ENCODE measurements at regions not wholly inside any gene's neighbourhood (a gene's known extent, or its start where the extent isn't known, plus 50 kb on each side); places are given as distances from the start of the nearest gene placed in this dataset.

DNA sequence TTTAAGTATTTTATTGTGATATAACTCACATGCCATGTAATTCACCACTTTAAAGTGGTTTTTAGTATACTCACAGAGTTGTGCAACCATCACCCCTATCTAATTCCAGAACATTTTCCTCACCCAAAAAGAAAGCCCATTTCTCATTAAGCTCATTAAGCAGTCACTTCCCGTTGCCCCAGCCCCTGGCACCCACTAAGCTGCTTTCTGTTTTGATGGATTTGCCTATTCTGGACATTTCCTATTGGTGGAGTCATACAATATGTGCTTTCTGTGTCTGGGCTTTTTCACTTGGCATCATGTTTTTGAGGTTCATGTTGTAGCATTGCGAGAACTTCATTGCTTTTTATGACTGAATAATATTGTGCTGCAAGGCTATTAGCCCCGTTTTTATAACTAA is 66.0 kb downstream of the ARL6IP4 start:
- no peak overlapping the region for H3K27ac ChIP-seq
- no peak for TF ChIP-seq CTCF (IDR thresholded peaks at IDR 0.05)
- no peak for DNase-seq (ENCODE audit: low spot score)
- H3K4me3 ChIP-seq, result no peak overlapping the region

DNA sequence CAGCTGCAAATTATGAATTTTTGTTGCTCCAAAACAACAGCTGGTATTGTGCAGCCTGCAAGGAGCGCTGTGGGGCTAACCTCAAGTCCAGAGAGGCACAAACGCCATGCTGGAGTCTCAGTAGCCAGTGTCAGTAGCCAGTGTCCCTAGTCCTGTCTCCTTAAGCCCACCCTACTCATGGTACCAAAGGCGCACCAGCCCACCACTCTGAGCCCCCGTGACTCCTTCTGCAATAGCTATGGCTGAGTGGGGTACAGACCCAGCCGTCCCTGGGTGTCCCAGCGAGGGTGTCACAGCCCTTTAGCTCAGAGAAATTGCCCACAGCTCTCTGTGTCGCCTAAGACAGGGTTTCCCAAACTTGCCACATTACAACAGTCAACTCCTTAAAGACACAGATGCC is 65.2 kb downstream of the ARL6IP4 start:
- no peak overlapping the region for H3K27ac ChIP-seq
- no peak for TF ChIP-seq CTCF (IDR thresholded peaks at IDR 0.05)
- H3K4me3 ChIP-seq, result no peak overlapping the region
- no peak for DNase-seq (ENCODE audit: low spot score)

DNA sequence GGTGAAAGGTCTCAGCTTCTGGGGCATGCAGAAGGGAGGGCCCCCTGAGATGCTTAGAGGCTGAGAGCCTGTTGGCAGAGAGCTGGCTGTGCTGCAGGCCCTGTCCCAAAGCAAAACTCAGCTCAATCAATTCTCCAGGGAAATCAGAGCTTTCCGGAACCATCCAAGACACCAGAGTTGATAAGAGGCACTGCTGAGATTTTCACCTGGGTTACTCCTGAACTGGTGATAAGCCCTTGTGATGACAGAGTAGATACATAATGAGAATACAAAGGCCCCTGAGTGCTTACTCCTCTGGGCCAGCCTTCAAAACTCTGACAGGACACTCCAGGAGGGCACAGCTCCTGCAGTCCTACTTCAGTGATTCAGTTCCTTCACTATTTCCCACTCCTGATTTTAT is 63.9 kb downstream of the ARL6IP4 start:
- Histone ChIP-seq H3K4me3 (no peak overlapping the region), H3K27ac (peak overlapping the region in 1 of 2 donors; percentile 71)
- TF ChIP-seq CTCF (IDR thresholded peaks at IDR 0.05), result no peak
- DNase-seq (ENCODE audit: low spot score), result no peak

DNA sequence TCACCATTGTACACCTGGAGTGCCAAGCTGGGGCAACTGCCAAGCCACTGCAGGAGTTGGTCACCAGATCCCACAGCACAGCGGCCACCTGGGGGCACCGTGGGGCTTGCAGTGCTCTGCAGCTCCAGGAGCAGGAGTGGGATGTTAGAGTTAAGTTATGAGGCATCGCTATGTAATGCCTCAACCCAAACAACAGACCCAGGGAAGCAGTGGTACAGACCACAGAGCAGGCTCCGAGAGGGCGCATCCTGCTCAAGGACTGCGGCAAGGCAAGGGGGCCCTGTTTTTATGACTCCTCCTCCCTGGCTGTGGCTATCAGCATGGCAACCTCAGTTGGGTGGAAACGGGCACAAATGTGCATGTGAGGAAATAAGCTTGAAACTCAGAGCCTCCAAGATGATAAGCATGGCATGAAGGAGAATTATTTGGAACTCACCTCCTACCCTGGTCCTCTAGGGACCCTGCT is 63.1 kb downstream of the ARL6IP4 start:
- Histone ChIP-seq H3K4me3 (peak overlapping the region; percentile 3), H3K27ac (peak overlapping the region; percentile 12 to 71)
- peak; percentile 73 for TF ChIP-seq CTCF (IDR thresholded peaks at IDR 0.05)
- DNase-seq (ENCODE audit: low spot score), result peak; percentile 89

- TF ChIP-seq CTCF (IDR thresholded peaks at IDR 0.05), result no peak
- H3K4me3 ChIP-seq, result no peak overlapping the region
- no peak overlapping the region for H3K27ac ChIP-seq
- no peak for DNase-seq (ENCODE audit: low spot score)
These were observed 62.4 kb downstream of the ARL6IP4 start for GRCh38 chr12:123042833-123043232.

DNA sequence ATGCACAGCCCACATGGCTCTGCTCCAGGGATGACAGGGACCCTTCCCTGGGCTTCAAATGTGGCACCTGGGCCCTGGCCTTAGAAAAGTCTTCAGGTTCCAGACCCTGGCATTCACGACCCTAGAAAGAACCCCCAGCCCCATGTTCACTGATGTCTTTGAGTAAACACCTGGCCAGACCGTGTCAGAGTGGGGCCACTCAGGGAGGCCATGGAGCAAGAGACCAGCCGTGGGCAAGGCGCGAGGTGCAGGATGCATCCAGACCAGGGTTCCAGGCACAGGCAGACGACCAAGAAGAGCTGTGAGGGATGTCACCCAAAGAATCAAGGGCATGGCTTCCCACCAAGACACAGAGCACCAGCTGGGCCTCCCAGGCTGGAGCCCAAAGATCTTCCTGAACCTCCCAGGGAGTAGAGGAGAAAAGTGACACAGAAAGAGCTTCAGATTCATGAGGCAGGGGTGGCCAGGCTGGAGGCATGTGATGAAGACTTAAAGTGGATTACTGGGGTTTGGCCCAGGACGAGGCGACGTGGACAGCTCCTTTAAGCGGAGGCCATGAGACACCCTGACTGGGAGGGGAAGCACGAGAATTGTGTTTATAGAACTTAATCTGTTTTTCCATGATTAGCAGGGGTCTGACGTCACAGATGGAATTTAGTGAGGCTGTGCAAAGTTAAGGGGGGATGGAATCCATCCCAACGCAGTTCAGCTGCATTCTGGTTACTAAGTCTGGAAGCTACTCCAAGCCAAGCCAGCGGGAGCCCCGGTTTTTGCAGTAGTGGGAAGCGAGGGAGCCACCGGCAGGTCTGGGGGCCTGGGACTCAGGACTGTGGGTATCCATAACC is 61.6 kb downstream of the ARL6IP4 start:
- no peak for TF ChIP-seq CTCF (IDR thresholded peaks at IDR 0.05)
- no peak for DNase-seq (ENCODE audit: low spot score)
- Histone ChIP-seq H3K27ac (peak overlapping the region in 1 of 2 donors; percentile 8), H3K4me3 (no peak overlapping the region)

DNA sequence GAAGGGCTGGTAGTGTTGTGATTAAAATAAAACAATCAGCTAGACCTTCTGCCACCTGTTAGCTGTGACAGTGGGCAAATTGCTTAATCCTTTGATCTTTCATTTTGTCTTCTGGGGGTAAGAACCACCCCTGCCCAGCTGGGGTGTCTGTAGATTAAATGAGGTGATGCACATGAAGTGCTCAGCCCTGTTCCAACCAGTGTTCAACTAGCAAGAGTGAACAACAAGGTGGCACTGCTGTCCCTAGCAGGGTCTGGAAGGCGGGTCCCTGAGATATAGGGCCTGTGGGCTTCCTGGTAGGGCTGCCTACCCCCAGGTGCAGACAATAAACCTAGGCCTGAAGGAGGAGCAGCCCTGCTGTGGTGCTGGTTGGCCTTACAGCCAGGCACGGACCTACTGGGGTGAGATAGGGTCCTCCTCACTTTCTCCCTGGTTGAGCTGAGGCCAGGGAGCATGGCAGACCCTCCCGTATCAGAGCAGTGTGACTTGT is 60.6 kb downstream of the ARL6IP4 start:
- no peak for DNase-seq (ENCODE audit: low spot score)
- no peak overlapping the region for H3K4me3 ChIP-seq
- H3K27ac ChIP-seq, result no peak overlapping the region
- TF ChIP-seq CTCF (IDR thresholded peaks at IDR 0.05), result no peak
